Gastrocnemius medialis (tissue), 4 donors: ENCODE measurements at regions not wholly inside any gene's neighbourhood (a gene's known extent, or its start where the extent isn't known, plus 50 kb on each side); places are given as distances from the start of the nearest gene placed in this dataset.

Source experiments
- ATAC-seq, 2 donors: fragments of 150-250 bp; one replicate each; pipeline ENCODE4 v1.9.1; 2016
- DNase-seq, 2 donors: peaks; one replicate each; pipeline ENCODE4 v3.0.0-alpha.2; 2019
- H3K27ac ChIP-seq, 4 donors: fragments of 200-600 bp; sonication (generic); 1 replicate in 1 of 4; 2 replicates in 3 of 4; pipeline ENCODE4 v1.5.1; 2016 to 2018; ENCODE audit warnings: mild to moderate bottlenecking in 2 of 4, moderate library complexity in 1 of 4
- H3K27me3 ChIP-seq, 3 donors: fragments of 200-600 bp; sonication (generic) in 2 of 3; 1 replicate in 1 of 3; 2 replicates in 2 of 3; pipeline versions ENCODE4 v1.5.1 to v1.6.0; 2016 to 2019; ENCODE audit warnings: mild to moderate bottlenecking in 1 of 3, moderate library complexity in 1 of 3
- H3K36me3 ChIP-seq, 2 donors: fragments of 200-600 bp; sonication (generic) in 1 of 2; one replicate each; pipeline ENCODE4 v1.5.1; 2017 to 2018
- H3K4me1 ChIP-seq, 2 donors: fragments of 200-600 bp; sonication (generic) in 1 of 2; one replicate each; pipeline ENCODE4 v1.5.1; 2016 to 2017; ENCODE audit warnings: mild to moderate bottlenecking in 2 of 2
- H3K4me3 ChIP-seq, 4 donors: fragments of 200-600 bp; sonication (generic) in 3 of 4; 1 replicate in 1 of 4; 2 replicates in 3 of 4; pipeline ENCODE4 v1.5.1; 2016 to 2019; ENCODE audit warnings: mild to moderate bottlenecking in 2 of 4
- H3K9me3 ChIP-seq, 3 donors: fragments of 200-600 bp; sonication (generic) in 2 of 3; 1 replicate in 1 of 3; 2 replicates in 2 of 3; pipeline ENCODE4 v1.5.1; 2016 to 2019
- POLR2A ChIP-seq, 2 donors: fragments of 450-650 bp; IDR thresholded peaks; one replicate each; pipeline ENCODE4 v1.6.1; 2017; ENCODE audit warnings: antibody characterized with exemption in 2 of 2, mild to moderate bottlenecking in 2 of 2, moderate library complexity in 2 of 2
- in situ Hi-C, 4 donors: fragments of 200-750 bp; cut with MboI; loops; one replicate each; pipeline versions ENCODE4 v1.15.0 to v1.8.0; 2017; ENCODE audit warnings: low sequenced_read_pairs in 4 of 4
- intact Hi-C: fragments of 100-400 bp; cut with DNase I; formaldehyde crosslinking; loops from one replicate; pipeline ENCODE4 v1.15.1; 2023; ENCODE audit warnings: low total_unique reads
- TF ChIP-seq, protein P1 (sequence below), 5 experiments: fragments of 450-650 bp in 3 of 5; fragments of 200-600 bp in 2 of 5; sonication (generic) in 2 of 5; IDR thresholded peaks in 4 of 5; conservative IDR thresholded peaks in 1 of 5; 1 replicate in 4 of 5; 2 replicates in 1 of 5; pipeline ENCODE4 v1.5.1; 2016 to 2019; ENCODE audit warnings: antibody characterized with exemption in 5 of 5, mild to moderate bottlenecking in 3 of 5, moderate library complexity in 3 of 5

DNA sequence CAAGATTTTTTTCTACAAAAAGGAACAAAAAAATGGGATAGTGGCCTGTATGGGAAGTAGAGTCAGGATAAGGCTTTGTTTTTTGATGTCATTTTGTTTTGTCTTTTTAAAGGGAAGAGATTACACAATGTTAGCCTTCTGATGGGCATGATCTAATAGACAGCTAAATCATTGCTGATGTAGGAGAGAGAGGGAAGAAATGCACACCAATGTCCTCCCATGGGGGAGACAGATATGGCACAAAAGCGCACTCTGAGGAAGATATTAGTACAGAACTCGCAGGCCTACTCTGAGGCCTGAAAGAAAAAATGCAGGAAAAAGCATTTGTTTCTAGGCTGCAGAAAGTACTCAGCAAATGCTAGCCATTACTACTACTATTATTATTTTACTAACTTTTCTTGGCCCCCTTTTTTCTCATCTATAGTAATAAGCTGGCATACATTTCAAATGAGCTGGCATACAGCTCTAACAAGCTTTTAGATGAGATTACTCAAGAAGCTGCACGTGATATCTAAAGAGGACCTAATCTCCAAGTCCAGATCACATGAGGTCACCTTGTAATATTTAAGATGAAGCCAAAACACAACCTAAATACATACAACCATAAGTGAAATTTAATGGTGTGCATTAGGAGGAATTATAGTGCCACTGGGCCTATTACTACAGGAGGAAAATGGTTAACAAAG lies 269.4 kb upstream of the TANK start:
- no peak overlapping the region for H3K4me3 ChIP-seq
- no peaks in the 10 kb centered on the region for H3K27me3 ChIP-seq
- H3K9me3 ChIP-seq = no peaks in the 10 kb centered on the region
- intact Hi-C loops = no loop called here
- no peak overlapping the region for H3K27ac ChIP-seq
- TF ChIP-seq POLR2A (IDR thresholded peaks at IDR 0.05) = no peak
- TF ChIP-seq, protein P1, sequence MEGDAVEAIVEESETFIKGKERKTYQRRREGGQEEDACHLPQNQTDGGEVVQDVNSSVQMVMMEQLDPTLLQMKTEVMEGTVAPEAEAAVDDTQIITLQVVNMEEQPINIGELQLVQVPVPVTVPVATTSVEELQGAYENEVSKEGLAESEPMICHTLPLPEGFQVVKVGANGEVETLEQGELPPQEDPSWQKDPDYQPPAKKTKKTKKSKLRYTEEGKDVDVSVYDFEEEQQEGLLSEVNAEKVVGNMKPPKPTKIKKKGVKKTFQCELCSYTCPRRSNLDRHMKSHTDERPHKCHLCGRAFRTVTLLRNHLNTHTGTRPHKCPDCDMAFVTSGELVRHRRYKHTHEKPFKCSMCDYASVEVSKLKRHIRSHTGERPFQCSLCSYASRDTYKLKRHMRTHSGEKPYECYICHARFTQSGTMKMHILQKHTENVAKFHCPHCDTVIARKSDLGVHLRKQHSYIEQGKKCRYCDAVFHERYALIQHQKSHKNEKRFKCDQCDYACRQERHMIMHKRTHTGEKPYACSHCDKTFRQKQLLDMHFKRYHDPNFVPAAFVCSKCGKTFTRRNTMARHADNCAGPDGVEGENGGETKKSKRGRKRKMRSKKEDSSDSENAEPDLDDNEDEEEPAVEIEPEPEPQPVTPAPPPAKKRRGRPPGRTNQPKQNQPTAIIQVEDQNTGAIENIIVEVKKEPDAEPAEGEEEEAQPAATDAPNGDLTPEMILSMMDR (IDR thresholded peaks at IDR 0.05 in 4 of 5, conservative IDR thresholded peaks at IDR 0.05 in 1 of 5) = no peak
- no peaks in the 10 kb centered on the region for H3K36me3 ChIP-seq
- in situ Hi-C loops = no loop called here
- no peaks in the 10 kb centered on the region for H3K4me1 ChIP-seq
- DNase-seq = no peak
- ATAC-seq = no peak

GRCh38 chr2:160891353-160891740 lies 268.9 kb upstream of the TANK start:
- in situ Hi-C loops (no loop called here), intact Hi-C loops (no loop called here)
- H3K27ac ChIP-seq = no peak overlapping the region
- ATAC-seq = no peak
- TF ChIP-seq, protein P1 (IDR thresholded peaks at IDR 0.05 in 4 of 5, conservative IDR thresholded peaks at IDR 0.05 in 1 of 5) = no peak
- TF ChIP-seq POLR2A (IDR thresholded peaks at IDR 0.05) = no peak
- H3K4me3 ChIP-seq = no peak overlapping the region
- H3K9me3 ChIP-seq = no peaks in the 10 kb centered on the region
- H3K4me1 ChIP-seq = no peaks in the 10 kb centered on the region
- no peak for DNase-seq
- H3K27me3 ChIP-seq = no peaks in the 10 kb centered on the region
- H3K36me3 ChIP-seq = no peaks in the 10 kb centered on the region

DNA sequence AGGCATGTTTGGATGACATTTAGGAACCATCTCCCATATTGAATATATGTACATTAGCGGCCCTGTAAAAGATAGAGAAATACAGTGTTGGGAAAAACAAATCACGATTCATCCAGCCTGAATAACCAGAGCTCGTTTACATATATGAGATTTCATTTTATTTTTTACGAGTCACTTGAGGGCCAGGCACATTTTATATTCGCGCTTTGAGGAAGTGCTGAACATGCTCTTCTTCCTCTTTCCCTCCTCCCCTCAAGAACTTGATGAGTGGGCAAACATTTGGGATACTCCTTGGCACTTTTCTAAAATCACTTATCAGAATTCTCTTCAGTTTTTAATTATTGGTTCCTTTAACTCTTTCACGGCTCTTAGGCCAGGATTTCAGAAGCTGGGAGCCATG lies 268.0 kb upstream of the TANK start:
- in situ Hi-C loops = no loop called here
- Histone ChIP-seq H3K27ac (no peak overlapping the region), H3K9me3 (no peaks in the 10 kb centered on the region), H3K4me3 (no peak overlapping the region), H3K27me3 (no peaks in the 10 kb centered on the region), H3K4me1 (no peaks in the 10 kb centered on the region), H3K36me3 (no peaks in the 10 kb centered on the region)
- ATAC-seq (no peak), DNase-seq (no peak)
- TF ChIP-seq, protein P1 (IDR thresholded peaks at IDR 0.05 in 4 of 5, conservative IDR thresholded peaks at IDR 0.05 in 1 of 5) = no peak
- TF ChIP-seq POLR2A (IDR thresholded peaks at IDR 0.05) = no peak
- intact Hi-C loops = no loop called here

DNA sequence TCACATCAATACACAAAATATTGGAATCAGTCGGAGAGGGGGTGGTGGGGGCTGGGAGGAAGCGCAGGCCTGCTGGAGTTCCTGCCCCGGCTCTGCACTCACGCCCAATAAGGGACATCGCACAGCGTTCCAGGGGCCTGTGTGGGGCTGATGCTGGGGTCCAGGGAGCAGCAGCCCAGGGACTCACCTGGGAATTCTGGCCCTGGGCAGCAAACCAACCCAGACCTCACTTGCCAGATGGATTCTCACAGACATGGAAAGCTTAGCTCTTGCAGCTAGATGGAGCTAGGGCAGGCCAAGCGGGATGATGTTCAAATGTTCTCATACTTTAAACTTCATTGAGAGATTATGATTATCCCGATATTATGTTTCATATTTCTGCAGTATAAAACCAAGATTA lies 266.6 kb upstream of the TANK start:
- intact Hi-C loops (no loop called here), in situ Hi-C loops (no loop called here)
- TF ChIP-seq POLR2A (IDR thresholded peaks at IDR 0.05) = no peak
- TF ChIP-seq, protein P1 (IDR thresholded peaks at IDR 0.05 in 4 of 5, conservative IDR thresholded peaks at IDR 0.05 in 1 of 5) = no peak
- Histone ChIP-seq H3K9me3 (no peaks in the 10 kb centered on the region), H3K27me3 (no peaks in the 10 kb centered on the region), H3K27ac (no peak overlapping the region), H3K36me3 (no peaks in the 10 kb centered on the region), H3K4me1 (no peaks in the 10 kb centered on the region), H3K4me3 (no peak overlapping the region)
- no peak for ATAC-seq
- DNase-seq = no peak
